GM12878 (cell line): ENCODE measurements at regions not wholly inside any gene's neighbourhood (a gene's known extent, or its start where the extent isn't known, plus 50 kb on each side); places are given as distances from the start of the nearest gene placed in this dataset.

Experiments used
- ATAC-seq: fragments of 200-7000 bp; cut with Tn5 transposase; 3 replicates; pipeline ENCODE4 v1.9.1; 2020; ENCODE audit warnings: mild to moderate bottlenecking, moderate library complexity
- BruUV-seq: library from RNA; stranded (reverse); fragments of 400-500 nt; replicated peaks from 2 replicates; lab custom pipeline; 2021; lab: Mats Ljungman, UMichigan
- CTCF ChIA-PET: fragments of 300-600 bp; sonication (Branson Sonifier 250); formaldehyde crosslinking; extraction: SDS; loops from one replicate; lab custom pipeline; 2021; ENCODE audit warnings: inconsistent platforms; lab: Yijun Ruan, JAX
- POLR2A ChIA-PET: fragments of 350-600 bp; formaldehyde crosslinking; extraction: SDS; loops from one replicate; lab custom pipeline; 2021; ENCODE audit warnings: inconsistent platforms; lab: Charles Lee
- RAD21 ChIA-PET: fragments of 300-600 bp; sonication (Branson Sonifier 250); formaldehyde crosslinking; loops from one replicate; lab custom pipeline; 2023; ENCODE audit warnings: antibody characterized with exemption; ENCODE audit not compliant: unreplicated experiment; lab: Charles Lee
- SMC1A ChIA-PET: fragments of 300-600 bp; sonication (Branson Sonifier 250); formaldehyde crosslinking; loops from one replicate; lab custom pipeline; 2023; ENCODE audit not compliant: unreplicated experiment, uncharacterized antibody; lab: Charles Lee
- DNase-seq: peaks from one replicate; pipeline ENCODE4 v3.0.0-alpha.2; 2011; ENCODE audit warnings: low read depth, low spot score
- FAIRE-seq: peaks from 3 replicates; lab custom pipeline; 2011; peaks lifted over from hg19 to GRCh38; lab: Jason Lieb, UNC
- H2AFZ ChIP-seq: 2 replicates; pipeline ENCODE4 v1.6.0; 2011; ENCODE audit warnings: low read depth, low read length, control low read depth; ENCODE audit not compliant: control insufficient read depth
- H3K27ac ChIP-seq: 2 replicates; pipeline ENCODE4 v1.5.1; 2011; ENCODE audit warnings: control low read depth; ENCODE audit not compliant: control insufficient read depth, insufficient read depth
- H3K27me3 ChIP-seq, 2 experiments: replicated peaks in 1 of 2; 2 replicates each; pipeline versions ENCODE4 v1.6.0 to v1.6.1; 2011; ENCODE audit warnings: low read length in 1 of 2; ENCODE audit not compliant: control insufficient read depth in 2 of 2, insufficient read depth in 2 of 2
- H3K36me3 ChIP-seq, 2 experiments: 2 replicates each; pipeline ENCODE4 v1.5.1; 2011; ENCODE audit warnings: low read length in 1 of 2; ENCODE audit not compliant: control insufficient read depth in 2 of 2, insufficient read depth in 2 of 2
- H3K4me1 ChIP-seq: 2 replicates; pipeline ENCODE4 v1.6.1; 2011; ENCODE audit warnings: mild to moderate bottlenecking, low read length, moderate library complexity, mixed read lengths; ENCODE audit not compliant: control insufficient read depth, insufficient read depth
- H3K4me2 ChIP-seq: 2 replicates; pipeline ENCODE4 v1.6.0; 2011; ENCODE audit warnings: control low read depth; ENCODE audit not compliant: control insufficient read depth, insufficient read depth
- H3K4me3 ChIP-seq: fragments of 200-600 bp; sonication (generic); 2 replicates; pipeline ENCODE4 v1.5.1; 2016
- H3K79me2 ChIP-seq: 2 replicates; pipeline ENCODE4 v1.6.0; 2011; ENCODE audit warnings: low read length; ENCODE audit not compliant: control insufficient read depth, insufficient read depth
- H3K9ac ChIP-seq: 2 replicates; pipeline ENCODE4 v1.8.0; 2011; ENCODE audit warnings: low read length, control low read depth, mixed read lengths; ENCODE audit not compliant: control insufficient read depth, insufficient read depth
- H3K9me3 ChIP-seq: replicated peaks from 3 replicates; pipeline ENCODE4 v1.5.1; 2011; ENCODE audit warnings: mild to moderate bottlenecking, low read length; ENCODE audit not compliant: control insufficient read depth, insufficient read depth
- H4K20me1 ChIP-seq: 2 replicates; pipeline ENCODE4 v1.6.0; 2011; ENCODE audit not compliant: control insufficient read depth, insufficient read depth
- CHD2 ChIP-seq: IDR thresholded peaks from 2 replicates; pipeline ENCODE4 v1.6.1; 2011; ENCODE audit warnings: low read depth, low read length, improper control_type of control experiment, borderline replicate concordance
- IRF3 ChIP-seq: fragments of 450-650 bp; IDR thresholded peaks from 2 replicates; pipeline ENCODE4 v1.6.1; 2014; ENCODE audit warnings: mild to moderate bottlenecking
- JUND ChIP-seq: IDR thresholded peaks from 2 replicates; pipeline ENCODE4 v1.6.1; 2012; ENCODE audit warnings: low read depth, mild to moderate bottlenecking, low read length, improper control_type of control experiment, moderate library complexity
- MYB ChIP-seq: fragments of 150-350 bp; IDR thresholded peaks from 2 replicates; pipeline ENCODE4 v1.6.1; 2014; ENCODE audit warnings: mild to moderate bottlenecking, low read depth, low read length, borderline replicate concordance
- NR2C2 ChIP-seq: IDR thresholded peaks from 2 replicates; pipeline ENCODE4 v1.6.1; 2011; ENCODE audit warnings: borderline replicate concordance, low read depth; ENCODE audit not compliant: control insufficient read depth, insufficient read length
- NRF1 ChIP-seq: conservative IDR thresholded peaks from 2 replicates; pipeline ENCODE4 v1.6.1; 2011; ENCODE audit warnings: mild to moderate bottlenecking, low read depth, low read length, improper control_type of control experiment
- RBBP5 ChIP-seq: fragments of 200-600 bp; sonication (generic); conservative IDR thresholded peaks from 2 replicates; pipeline ENCODE4 v1.6.1; 2016
- TBL1XR1 ChIP-seq: IDR thresholded peaks from 2 replicates; pipeline ENCODE4 v1.6.1; 2012; ENCODE audit warnings: low read depth, low read length, improper control_type of control experiment
- ZZZ3 ChIP-seq: IDR thresholded peaks from 2 replicates; pipeline ENCODE4 v1.6.1; 2011; ENCODE audit warnings: low read depth; ENCODE audit not compliant: control insufficient read depth, insufficient read length
- in situ Hi-C: fragments of 300-500 bp; cut with MboI; formaldehyde crosslinking; loops from 9 replicates; pipeline ENCODE4 v1.14.3; 2018; ENCODE audit warnings: mixed read lengths
- intact Hi-C: fragments of 100-400 bp; cut with micrococcal nuclease; formaldehyde crosslinking; loops from one replicate; pipeline ENCODE4 v1.14.2; 2022; ENCODE audit not compliant: unreplicated experiment
- TF ChIP-seq, protein P1 (sequence below): fragments of 450-650 bp; IDR thresholded peaks from 2 replicates; pipeline ENCODE4 v1.6.1; 2017; ENCODE audit warnings: mild to moderate bottlenecking, moderate library complexity
- TF ChIP-seq, protein P2 (sequence below): fragments of 450-650 bp; IDR thresholded peaks from 2 replicates; pipeline ENCODE4 v1.6.1; 2017; ENCODE audit warnings: mild to moderate bottlenecking, moderate library complexity
- TF ChIP-seq, protein P3 (sequence below): IDR thresholded peaks from 2 replicates; pipeline ENCODE4 v1.6.1; 2011; ENCODE audit warnings: borderline replicate concordance, low read depth, mild to moderate bottlenecking, moderate library complexity, low read length; ENCODE audit not compliant: insufficient read depth, poor library complexity, severe bottlenecking

GRCh38 chr7:52369922-52370321 lies 665.5 kb upstream of the POM121L12 start (continued):
- no peak for TF ChIP-seq MYB
- TF ChIP-seq, protein P1, sequence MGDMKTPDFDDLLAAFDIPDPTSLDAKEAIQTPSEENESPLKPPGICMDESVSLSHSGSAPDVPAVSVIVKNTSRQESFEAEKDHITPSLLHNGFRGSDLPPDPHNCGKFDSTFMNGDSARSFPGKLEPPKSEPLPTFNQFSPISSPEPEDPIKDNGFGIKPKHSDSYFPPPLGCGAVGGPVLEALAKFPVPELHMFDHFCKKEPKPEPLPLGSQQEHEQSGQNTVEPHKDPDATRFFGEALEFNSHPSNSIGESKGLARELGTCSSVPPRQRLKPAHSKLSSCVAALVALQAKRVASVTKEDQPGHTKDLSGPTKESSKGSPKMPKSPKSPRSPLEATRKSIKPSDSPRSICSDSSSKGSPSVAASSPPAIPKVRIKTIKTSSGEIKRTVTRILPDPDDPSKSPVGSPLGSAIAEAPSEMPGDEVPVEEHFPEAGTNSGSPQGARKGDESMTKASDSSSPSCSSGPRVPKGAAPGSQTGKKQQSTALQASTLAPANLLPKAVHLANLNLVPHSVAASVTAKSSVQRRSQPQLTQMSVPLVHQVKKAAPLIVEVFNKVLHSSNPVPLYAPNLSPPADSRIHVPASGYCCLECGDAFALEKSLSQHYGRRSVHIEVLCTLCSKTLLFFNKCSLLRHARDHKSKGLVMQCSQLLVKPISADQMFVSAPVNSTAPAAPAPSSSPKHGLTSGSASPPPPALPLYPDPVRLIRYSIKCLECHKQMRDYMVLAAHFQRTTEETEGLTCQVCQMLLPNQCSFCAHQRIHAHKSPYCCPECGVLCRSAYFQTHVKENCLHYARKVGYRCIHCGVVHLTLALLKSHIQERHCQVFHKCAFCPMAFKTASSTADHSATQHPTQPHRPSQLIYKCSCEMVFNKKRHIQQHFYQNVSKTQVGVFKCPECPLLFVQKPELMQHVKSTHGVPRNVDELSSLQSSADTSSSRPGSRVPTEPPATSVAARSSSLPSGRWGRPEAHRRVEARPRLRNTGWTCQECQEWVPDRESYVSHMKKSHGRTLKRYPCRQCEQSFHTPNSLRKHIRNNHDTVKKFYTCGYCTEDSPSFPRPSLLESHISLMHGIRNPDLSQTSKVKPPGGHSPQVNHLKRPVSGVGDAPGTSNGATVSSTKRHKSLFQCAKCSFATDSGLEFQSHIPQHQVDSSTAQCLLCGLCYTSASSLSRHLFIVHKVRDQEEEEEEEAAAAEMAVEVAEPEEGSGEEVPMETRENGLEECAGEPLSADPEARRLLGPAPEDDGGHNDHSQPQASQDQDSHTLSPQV, result no peak

- FAIRE-seq (no peak), DNase-seq (no peak)
- Histone ChIP-seq H4K20me1 (no peaks in the 10 kb centered on the region), H3K4me1 (no peaks in the 10 kb centered on the region), H3K36me3 (no peaks in the 10 kb centered on the region), H3K79me2 (no peaks in the 10 kb centered on the region)
- POLR2A ChIA-PET, result no interaction called here
- SMC1A ChIA-PET, result no interaction called here
- BruUV-seq, result no TSS peak
- intact Hi-C loops, result no loop called here
- TF ChIP-seq ZZZ3, result no peak
- TF ChIP-seq TBL1XR1, result no peak
- TF ChIP-seq, protein P2, sequence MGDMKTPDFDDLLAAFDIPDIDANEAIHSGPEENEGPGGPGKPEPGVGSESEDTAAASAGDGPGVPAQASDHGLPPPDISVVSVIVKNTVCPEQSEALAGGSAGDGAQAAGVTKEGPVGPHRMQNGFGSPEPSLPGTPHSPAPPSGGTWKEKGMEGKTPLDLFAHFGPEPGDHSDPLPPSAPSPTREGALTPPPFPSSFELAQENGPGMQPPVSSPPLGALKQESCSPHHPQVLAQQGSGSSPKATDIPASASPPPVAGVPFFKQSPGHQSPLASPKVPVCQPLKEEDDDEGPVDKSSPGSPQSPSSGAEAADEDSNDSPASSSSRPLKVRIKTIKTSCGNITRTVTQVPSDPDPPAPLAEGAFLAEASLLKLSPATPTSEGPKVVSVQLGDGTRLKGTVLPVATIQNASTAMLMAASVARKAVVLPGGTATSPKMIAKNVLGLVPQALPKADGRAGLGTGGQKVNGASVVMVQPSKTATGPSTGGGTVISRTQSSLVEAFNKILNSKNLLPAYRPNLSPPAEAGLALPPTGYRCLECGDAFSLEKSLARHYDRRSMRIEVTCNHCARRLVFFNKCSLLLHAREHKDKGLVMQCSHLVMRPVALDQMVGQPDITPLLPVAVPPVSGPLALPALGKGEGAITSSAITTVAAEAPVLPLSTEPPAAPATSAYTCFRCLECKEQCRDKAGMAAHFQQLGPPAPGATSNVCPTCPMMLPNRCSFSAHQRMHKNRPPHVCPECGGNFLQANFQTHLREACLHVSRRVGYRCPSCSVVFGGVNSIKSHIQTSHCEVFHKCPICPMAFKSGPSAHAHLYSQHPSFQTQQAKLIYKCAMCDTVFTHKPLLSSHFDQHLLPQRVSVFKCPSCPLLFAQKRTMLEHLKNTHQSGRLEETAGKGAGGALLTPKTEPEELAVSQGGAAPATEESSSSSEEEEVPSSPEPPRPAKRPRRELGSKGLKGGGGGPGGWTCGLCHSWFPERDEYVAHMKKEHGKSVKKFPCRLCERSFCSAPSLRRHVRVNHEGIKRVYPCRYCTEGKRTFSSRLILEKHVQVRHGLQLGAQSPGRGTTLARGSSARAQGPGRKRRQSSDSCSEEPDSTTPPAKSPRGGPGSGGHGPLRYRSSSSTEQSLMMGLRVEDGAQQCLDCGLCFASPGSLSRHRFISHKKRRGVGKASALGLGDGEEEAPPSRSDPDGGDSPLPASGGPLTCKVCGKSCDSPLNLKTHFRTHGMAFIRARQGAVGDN, result no peak
- TF ChIP-seq JUND, result no peak
- no peak for TF ChIP-seq NRF1
- TF ChIP-seq IRF3, result no peak
- TF ChIP-seq, protein P3, sequence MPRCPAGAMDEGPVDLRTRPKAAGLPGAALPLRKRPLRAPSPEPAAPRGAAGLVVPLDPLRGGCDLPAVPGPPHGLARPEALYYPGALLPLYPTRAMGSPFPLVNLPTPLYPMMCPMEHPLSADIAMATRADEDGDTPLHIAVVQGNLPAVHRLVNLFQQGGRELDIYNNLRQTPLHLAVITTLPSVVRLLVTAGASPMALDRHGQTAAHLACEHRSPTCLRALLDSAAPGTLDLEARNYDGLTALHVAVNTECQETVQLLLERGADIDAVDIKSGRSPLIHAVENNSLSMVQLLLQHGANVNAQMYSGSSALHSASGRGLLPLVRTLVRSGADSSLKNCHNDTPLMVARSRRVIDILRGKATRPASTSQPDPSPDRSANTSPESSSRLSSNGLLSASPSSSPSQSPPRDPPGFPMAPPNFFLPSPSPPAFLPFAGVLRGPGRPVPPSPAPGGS, result no peak
- no peak for TF ChIP-seq NR2C2
- no peak for TF ChIP-seq CHD2
- no peak for TF ChIP-seq RBBP5
- TF ChIP-seq, all 136 proteins: peak for 0
- Histone ChIP-seq H3K27me3 (no peaks in the 10 kb centered on the region), H3K4me3 (no peak overlapping the region), H3K4me2 (no peak overlapping the region), H3K27ac (no peak overlapping the region), H3K9ac (no peak overlapping the region), H3K9me3 (no peaks in the 10 kb centered on the region), H2AFZ (no peak overlapping the region)
- ChIA-PET CTCF (no interaction called here), RAD21 (no interaction called here)
- no peak for ATAC-seq
- in situ Hi-C loops, result no loop called here
Observed at GRCh38 chr7:52365349-52365748, 670.1 kb upstream of the POM121L12 start.
